ENCODE measurements at regions not wholly inside any gene's neighbourhood (a gene's known extent, or its start where the extent isn't known, plus 50 kb on each side); places are given as distances from the start of the nearest gene placed in this dataset.
"Not testable (repeated sequence)": the region's sequence is repeated elsewhere in the genome, so short reads cannot be mapped to it uniquely, and the experiment has no call there.

GRCh38 chr16:21422824-21423223 lies 144.7 kb upstream of the CRYM start:
- H2AFZ ChIP-seq (ENCODE audit: low read length, unreplicated experiment); H3K27ac ChIP-seq (ENCODE audit: low read depth, low read length); H3K4me3 ChIP-seq (ENCODE audit: low read depth, low read length); H3K36me3 ChIP-seq (ENCODE audit: insufficient read depth, low read length); H3K27me3 ChIP-seq (ENCODE audit: insufficient read depth, low read length); H3K4me1 ChIP-seq (ENCODE audit: control insufficient read depth, insufficient read depth, low read length, unreplicated experiment); H3K79me2 ChIP-seq (ENCODE audit: control insufficient read depth, insufficient read depth, low read length, unreplicated experiment): not testable (repeated sequence)

GRCh38 chr16:21404699-21405098 lies 126.6 kb upstream of the CRYM start:
- not testable (repeated sequence) for H3K4me1 ChIP-seq (ENCODE audit: control insufficient read depth, insufficient read depth, low read length, unreplicated experiment); H3K4me3 ChIP-seq (ENCODE audit: low read depth, low read length); H3K27ac ChIP-seq (ENCODE audit: low read depth, low read length); H3K79me2 ChIP-seq (ENCODE audit: control insufficient read depth, insufficient read depth, low read length, unreplicated experiment); H3K27me3 ChIP-seq (ENCODE audit: insufficient read depth, low read length); H2AFZ ChIP-seq (ENCODE audit: low read length, unreplicated experiment); H3K36me3 ChIP-seq (ENCODE audit: insufficient read depth, low read length)

DNA sequence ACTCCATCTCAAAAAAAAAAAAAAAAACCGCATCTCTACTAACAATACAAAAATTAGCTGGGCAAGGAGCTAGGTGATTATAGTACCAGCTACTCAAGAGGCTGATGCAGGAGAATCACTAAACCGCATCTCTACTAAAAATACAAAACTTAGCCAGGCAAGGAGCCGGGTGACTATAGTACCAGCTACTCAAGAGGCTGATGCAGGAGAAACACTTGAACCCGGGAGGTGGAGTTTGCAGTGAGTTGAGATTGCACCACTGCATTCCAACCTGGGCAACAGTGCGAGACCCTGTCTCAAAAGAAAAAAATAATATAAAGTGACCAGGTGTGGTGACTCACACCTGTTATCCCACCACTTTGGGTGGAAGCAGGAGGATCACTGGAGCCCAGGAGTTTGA lies 119.8 kb upstream of the CRYM start:
- H3K27ac ChIP-seq (ENCODE audit: low read depth, low read length): not testable (repeated sequence)

GRCh38 chr16:21396545-21396944 lies 118.5 kb upstream of the CRYM start:
- H3K4me3 ChIP-seq (ENCODE audit: low read depth, low read length); H3K4me1 ChIP-seq (ENCODE audit: control insufficient read depth, insufficient read depth, low read length, unreplicated experiment); H2AFZ ChIP-seq (ENCODE audit: low read length, unreplicated experiment); H3K27ac ChIP-seq (ENCODE audit: low read depth, low read length); H3K36me3 ChIP-seq (ENCODE audit: insufficient read depth, low read length); H3K27me3 ChIP-seq (ENCODE audit: insufficient read depth, low read length); H3K79me2 ChIP-seq (ENCODE audit: control insufficient read depth, insufficient read depth, low read length, unreplicated experiment): not testable (repeated sequence)

More for the DNA sequence above, 119.8 kb upstream of the CRYM start:
- H2AFZ ChIP-seq (ENCODE audit: low read length, unreplicated experiment); H3K79me2 ChIP-seq (ENCODE audit: control insufficient read depth, insufficient read depth, low read length, unreplicated experiment); H3K27me3 ChIP-seq (ENCODE audit: insufficient read depth, low read length); H3K4me3 ChIP-seq (ENCODE audit: low read depth, low read length); H3K36me3 ChIP-seq (ENCODE audit: insufficient read depth, low read length); H3K4me1 ChIP-seq (ENCODE audit: control insufficient read depth, insufficient read depth, low read length, unreplicated experiment): not testable (repeated sequence)

DNA sequence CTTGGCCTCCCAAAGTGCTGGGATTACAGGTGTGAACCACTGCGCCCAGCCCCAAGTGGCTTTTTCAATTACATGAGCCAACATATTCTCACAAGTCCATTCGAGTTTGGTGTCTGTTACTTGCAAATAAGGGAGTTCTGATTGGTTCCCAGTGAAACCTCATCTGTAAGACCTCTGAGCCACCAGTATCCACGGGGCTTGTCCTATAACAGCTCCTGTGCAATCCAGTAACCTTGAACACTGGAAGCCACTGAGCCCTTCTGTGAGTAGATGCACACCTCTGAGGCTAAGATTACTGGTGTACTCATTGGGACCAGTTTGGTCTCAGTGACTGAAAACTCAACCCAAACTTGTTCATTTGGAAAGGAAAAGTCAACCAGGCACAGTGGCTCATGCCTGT lies 112.5 kb upstream of the CRYM start:
- not testable (repeated sequence) for H3K27ac ChIP-seq (ENCODE audit: low read depth, low read length); H2AFZ ChIP-seq (ENCODE audit: low read length, unreplicated experiment); H3K27me3 ChIP-seq (ENCODE audit: insufficient read depth, low read length); H3K79me2 ChIP-seq (ENCODE audit: control insufficient read depth, insufficient read depth, low read length, unreplicated experiment); H3K4me3 ChIP-seq (ENCODE audit: low read depth, low read length); H3K4me1 ChIP-seq (ENCODE audit: control insufficient read depth, insufficient read depth, low read length, unreplicated experiment); H3K36me3 ChIP-seq (ENCODE audit: insufficient read depth, low read length)

DNA sequence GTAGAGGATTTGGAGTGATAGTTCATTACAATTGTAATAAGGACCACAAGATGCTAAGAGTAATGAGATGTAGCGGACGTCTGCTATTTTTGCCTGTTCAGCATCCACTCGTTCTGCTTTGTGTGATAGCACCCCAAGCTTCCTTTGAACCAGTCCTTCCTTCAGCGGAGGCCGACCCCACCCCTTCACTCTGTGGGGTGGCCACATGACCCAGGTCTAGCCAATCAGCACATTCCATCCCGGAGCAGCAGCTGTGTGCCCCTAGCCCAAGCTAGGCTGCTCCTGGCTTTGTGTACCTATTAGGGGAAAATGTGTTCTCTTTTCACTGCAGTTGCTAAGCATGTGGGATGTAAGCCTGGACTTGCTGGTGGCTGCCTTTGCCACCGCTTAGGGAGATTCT lies 111.8 kb upstream of the CRYM start:
- not testable (repeated sequence) for H3K36me3 ChIP-seq (ENCODE audit: insufficient read depth, low read length); H3K27ac ChIP-seq (ENCODE audit: low read depth, low read length); H2AFZ ChIP-seq (ENCODE audit: low read length, unreplicated experiment); H3K4me1 ChIP-seq (ENCODE audit: control insufficient read depth, insufficient read depth, low read length, unreplicated experiment); H3K27me3 ChIP-seq (ENCODE audit: insufficient read depth, low read length); H3K4me3 ChIP-seq (ENCODE audit: low read depth, low read length); H3K79me2 ChIP-seq (ENCODE audit: control insufficient read depth, insufficient read depth, low read length, unreplicated experiment)

DNA sequence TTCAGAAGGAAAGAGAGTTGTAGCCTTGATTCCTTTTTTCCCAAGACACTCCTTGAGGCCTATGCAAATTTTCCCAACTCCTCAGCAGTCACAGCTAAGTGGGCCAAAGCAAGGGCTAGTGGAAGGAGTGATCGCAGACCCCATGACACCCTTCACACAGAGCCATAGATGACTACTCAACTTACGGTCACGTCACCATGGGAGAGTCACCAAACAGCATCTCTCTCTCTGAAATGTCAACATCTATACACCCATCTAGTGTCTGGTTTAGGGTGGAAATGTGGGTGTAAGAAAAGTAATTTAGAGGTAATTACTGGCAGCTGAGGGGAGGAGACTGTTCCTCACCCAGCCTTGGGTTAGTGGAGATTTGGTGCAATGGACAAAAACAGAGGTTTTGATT lies 109.7 kb upstream of the CRYM start:
- not testable (repeated sequence) for H3K27me3 ChIP-seq (ENCODE audit: insufficient read depth, low read length); H3K4me3 ChIP-seq (ENCODE audit: low read depth, low read length); H3K4me1 ChIP-seq (ENCODE audit: control insufficient read depth, insufficient read depth, low read length, unreplicated experiment); H3K79me2 ChIP-seq (ENCODE audit: control insufficient read depth, insufficient read depth, low read length, unreplicated experiment); H3K27ac ChIP-seq (ENCODE audit: low read depth, low read length); H2AFZ ChIP-seq (ENCODE audit: low read length, unreplicated experiment); H3K36me3 ChIP-seq (ENCODE audit: insufficient read depth, low read length)

DNA sequence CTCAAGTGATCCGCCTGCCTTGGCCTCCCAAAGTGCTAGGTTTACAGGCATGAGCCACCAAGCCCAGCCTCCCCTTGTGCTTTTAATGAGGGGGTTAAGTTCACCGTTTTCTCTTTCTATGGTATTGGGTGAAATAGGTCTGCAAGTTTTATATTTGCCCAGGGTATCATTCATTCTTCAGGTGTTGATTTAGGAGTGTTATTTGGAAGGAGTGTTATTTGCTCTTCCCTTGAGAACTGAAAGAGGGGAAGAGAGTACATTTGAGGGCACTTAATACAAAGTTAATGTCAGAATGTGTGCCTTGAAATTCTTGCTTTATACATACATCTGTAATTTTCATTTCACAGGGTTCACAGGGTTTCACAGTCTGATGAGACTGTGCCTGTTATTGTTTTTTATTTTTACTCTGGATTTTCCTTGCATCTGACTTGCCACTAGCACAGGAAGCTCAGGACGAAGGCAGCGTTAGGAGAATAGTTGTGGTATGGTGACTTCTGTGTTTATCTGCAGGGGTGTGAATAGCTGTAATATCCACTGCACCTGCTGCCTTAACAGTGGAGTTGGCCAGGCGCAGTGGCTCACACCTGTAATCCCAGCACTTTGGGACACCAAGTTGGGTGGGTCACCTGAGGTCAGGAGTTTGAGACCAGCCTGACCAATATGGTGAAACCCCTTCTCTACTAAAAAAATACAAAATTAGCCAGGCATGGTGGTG lies 108.3 kb upstream of the CRYM start:
- H2AFZ ChIP-seq (ENCODE audit: low read length, unreplicated experiment); H3K27ac ChIP-seq (ENCODE audit: low read depth, low read length); H3K36me3 ChIP-seq (ENCODE audit: insufficient read depth, low read length); H3K4me1 ChIP-seq (ENCODE audit: control insufficient read depth, insufficient read depth, low read length, unreplicated experiment); H3K4me3 ChIP-seq (ENCODE audit: low read depth, low read length); H3K27me3 ChIP-seq (ENCODE audit: insufficient read depth, low read length); H3K79me2 ChIP-seq (ENCODE audit: control insufficient read depth, insufficient read depth, low read length, unreplicated experiment): not testable (repeated sequence)

- not testable (repeated sequence) for H3K4me3 ChIP-seq (ENCODE audit: low read depth, low read length); H3K27ac ChIP-seq (ENCODE audit: low read depth, low read length); H2AFZ ChIP-seq (ENCODE audit: low read length, unreplicated experiment); H3K36me3 ChIP-seq (ENCODE audit: insufficient read depth, low read length); H3K27me3 ChIP-seq (ENCODE audit: insufficient read depth, low read length); H3K4me1 ChIP-seq (ENCODE audit: control insufficient read depth, insufficient read depth, low read length, unreplicated experiment); H3K79me2 ChIP-seq (ENCODE audit: control insufficient read depth, insufficient read depth, low read length, unreplicated experiment)
These were observed 105.6 kb upstream of the CRYM start for GRCh38 chr16:21383682-21384081.

GRCh38 chr16:21379645-21380044 lies 101.6 kb upstream of the CRYM start:
- H3K4me1 ChIP-seq (ENCODE audit: control insufficient read depth, insufficient read depth, low read length, unreplicated experiment); H3K27ac ChIP-seq (ENCODE audit: low read depth, low read length); H2AFZ ChIP-seq (ENCODE audit: low read length, unreplicated experiment); H3K4me3 ChIP-seq (ENCODE audit: low read depth, low read length); H3K79me2 ChIP-seq (ENCODE audit: control insufficient read depth, insufficient read depth, low read length, unreplicated experiment); H3K36me3 ChIP-seq (ENCODE audit: insufficient read depth, low read length); H3K27me3 ChIP-seq (ENCODE audit: insufficient read depth, low read length): not testable (repeated sequence)

GRCh38 chr16:21376196-21376899 lies 98.3 kb upstream of the CRYM start:
- H3K27ac ChIP-seq (ENCODE audit: low read depth, low read length); H3K4me1 ChIP-seq (ENCODE audit: control insufficient read depth, insufficient read depth, low read length, unreplicated experiment); H3K4me3 ChIP-seq (ENCODE audit: low read depth, low read length); H3K79me2 ChIP-seq (ENCODE audit: control insufficient read depth, insufficient read depth, low read length, unreplicated experiment); H3K27me3 ChIP-seq (ENCODE audit: insufficient read depth, low read length); H2AFZ ChIP-seq (ENCODE audit: low read length, unreplicated experiment); H3K36me3 ChIP-seq (ENCODE audit: insufficient read depth, low read length): not testable (repeated sequence)

All from ACC112 (cell line).